Bronchial epithelial cell (primary cell): ENCODE measurements at regions not wholly inside any gene's neighbourhood (a gene's known extent, or its start where the extent isn't known, plus 50 kb on each side); places are given as distances from the start of the nearest gene placed in this dataset.

Experiments used
- DNase-seq: peaks from one replicate; pipeline ENCODE4 v3.0.0-alpha.2; 2010; ENCODE audit warnings: low read depth
- FAIRE-seq: peaks from 2 replicates; lab custom pipeline; 2011; peaks lifted over from hg19 to GRCh38; lab: Jason Lieb, UNC
- H3K27me3 ChIP-seq: 2 replicates; pipeline ENCODE4 v1.5.1; 2011; ENCODE audit warnings: low read length; ENCODE audit not compliant: control insufficient read depth, insufficient read depth
- H3K36me3 ChIP-seq: 2 replicates; pipeline ENCODE4 v1.5.1; 2011; ENCODE audit warnings: low read length; ENCODE audit not compliant: control insufficient read depth, insufficient read depth
- H3K4me3 ChIP-seq: 2 replicates; pipeline ENCODE4 v1.5.1; 2011; ENCODE audit warnings: mild to moderate bottlenecking, low read depth, low read length, control low read depth
- CTCF ChIP-seq: IDR thresholded peaks from 2 replicates; pipeline ENCODE4 v1.5.1; 2011; ENCODE audit warnings: mild to moderate bottlenecking, moderate library complexity, low read length, control low read depth, inconsistent platforms; ENCODE audit not compliant: insufficient read depth, severe bottlenecking

- Histone ChIP-seq H3K4me3 (no peak overlapping the region), H3K27me3 (no peaks in the 10 kb centered on the region), H3K36me3 (no peaks in the 10 kb centered on the region)
- DNase-seq (no peak), FAIRE-seq (no peak)
- TF ChIP-seq CTCF = no peak
Measured at GRCh38 chr13:44662515-44662914, 86.4 kb upstream of the TSC22D1 start.

DNA sequence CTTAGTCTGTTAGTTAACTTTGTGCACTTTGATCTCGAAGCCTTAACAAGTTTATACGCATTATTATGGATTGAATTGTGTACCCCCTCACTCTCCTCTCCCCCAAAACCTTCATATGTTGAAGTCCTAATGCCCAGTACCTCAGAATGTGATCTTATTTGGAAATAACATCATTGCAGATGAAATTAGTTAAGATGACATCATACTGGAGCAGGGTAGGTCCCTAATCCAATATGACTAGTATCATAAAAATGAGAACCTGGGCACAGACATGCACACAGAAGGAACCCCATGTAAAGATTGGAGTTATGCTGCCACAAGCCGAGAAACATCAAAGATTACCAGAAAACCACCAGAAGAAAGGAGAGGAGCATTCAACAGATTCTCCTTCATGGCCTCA, 85.8 kb upstream of the TSC22D1 start:
- no peaks in the 10 kb centered on the region for H3K36me3 ChIP-seq
- no peaks in the 10 kb centered on the region for H3K27me3 ChIP-seq
- TF ChIP-seq CTCF = no peak
- H3K4me3 ChIP-seq = no peak overlapping the region
- no peak for FAIRE-seq
- DNase-seq = peak; percentile 31

DNA sequence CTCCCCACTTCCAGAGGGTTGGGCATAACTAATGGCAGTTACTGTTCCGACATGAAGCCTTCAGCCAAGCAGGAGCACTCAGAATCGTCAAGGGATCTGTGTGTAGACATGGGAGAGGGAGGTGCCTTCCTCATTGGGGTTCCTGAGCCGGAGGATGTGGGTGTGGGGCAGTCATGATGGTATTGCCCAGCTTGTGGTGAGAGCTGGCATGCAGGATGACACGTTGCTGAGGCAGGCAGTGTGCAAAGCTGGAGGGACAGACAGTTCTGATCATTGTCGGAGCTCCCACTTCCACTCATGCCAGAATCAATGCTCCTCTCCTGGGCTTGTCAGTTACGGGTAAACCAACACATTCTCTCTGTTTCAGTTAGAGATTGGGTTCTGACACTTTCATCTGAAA, 83.9 kb upstream of the TSC22D1 start:
- H3K4me3 ChIP-seq = no peak overlapping the region
- FAIRE-seq = no peak
- peak; percentile 39 for DNase-seq
- H3K27me3 ChIP-seq = no peaks in the 10 kb centered on the region
- no peak for TF ChIP-seq CTCF
- H3K36me3 ChIP-seq = no peaks in the 10 kb centered on the region

DNA sequence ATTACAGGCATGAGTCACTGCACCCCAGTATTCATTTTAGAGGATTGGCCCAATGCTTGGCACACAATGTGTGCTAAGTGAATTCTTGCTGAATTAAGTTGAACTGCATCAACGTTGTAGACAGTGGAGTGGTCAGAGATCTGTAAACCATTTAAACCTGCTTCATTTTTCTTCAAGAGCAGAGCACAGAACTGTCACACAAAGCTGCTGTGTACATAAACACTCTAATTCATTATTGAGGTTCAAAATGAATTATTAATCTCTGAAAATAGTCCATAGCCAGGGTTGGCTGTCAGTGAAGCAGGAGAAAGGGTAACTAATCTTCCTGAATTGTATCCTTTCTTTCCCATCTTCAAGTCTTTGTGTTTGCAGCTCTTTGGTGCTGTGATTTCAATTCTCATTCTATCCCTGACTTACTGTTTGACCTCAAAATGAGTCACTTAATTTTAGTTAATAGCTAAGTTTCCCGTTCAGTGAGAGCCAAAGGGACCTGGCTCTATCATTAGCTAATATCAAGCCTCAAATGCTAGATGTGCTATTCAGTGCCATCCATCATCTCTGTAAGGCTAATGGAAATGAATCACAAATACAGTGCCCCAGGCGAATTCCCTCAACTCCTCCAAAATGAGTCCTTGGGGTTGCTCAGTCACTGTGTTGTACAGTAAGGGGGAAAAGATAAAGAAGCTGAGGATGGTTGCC, 77.0 kb upstream of the TSC22D1 start:
- DNase-seq (peak; percentile 20), FAIRE-seq (no peak)
- no peak for TF ChIP-seq CTCF
- no peaks in the 10 kb centered on the region for H3K27me3 ChIP-seq
- no peak overlapping the region for H3K4me3 ChIP-seq
- H3K36me3 ChIP-seq = no peaks in the 10 kb centered on the region

DNA sequence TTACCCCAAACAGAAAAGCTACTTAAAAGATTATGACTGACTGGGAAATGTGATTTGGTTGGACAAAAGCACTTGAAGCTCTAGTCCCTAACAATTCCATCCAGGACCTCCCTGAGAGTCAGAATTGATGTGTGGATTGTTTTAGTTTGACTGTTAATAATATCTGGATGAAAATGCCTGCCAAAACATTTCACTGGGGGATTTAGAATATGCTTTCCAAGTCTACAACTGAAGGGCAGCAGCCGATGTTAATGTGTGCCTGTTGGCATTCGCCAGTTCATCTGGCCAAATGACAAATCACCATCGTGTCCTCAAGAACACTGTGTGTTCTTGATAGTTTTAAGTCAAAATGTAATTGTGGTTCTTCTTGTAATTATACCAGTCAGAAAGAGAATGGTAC, 76.0 kb upstream of the TSC22D1 start:
- no peak for DNase-seq
- no peaks in the 10 kb centered on the region for H3K36me3 ChIP-seq
- no peak for FAIRE-seq

More for the DNA sequence above, 76.0 kb upstream of the TSC22D1 start:
- H3K4me3 ChIP-seq = no peak overlapping the region
- no peak for TF ChIP-seq CTCF
- no peaks in the 10 kb centered on the region for H3K27me3 ChIP-seq
